Suprapubic skin (tissue), 4 donors: ENCODE measurements at regions not wholly inside any gene's neighbourhood (a gene's known extent, or its start where the extent isn't known, plus 50 kb on each side); places are given as distances from the start of the nearest gene placed in this dataset.

Experiments used
- POLR2A ChIP-seq, 2 donors: fragments of 450-650 bp; IDR thresholded peaks; one replicate each; pipeline ENCODE4 v1.6.1; 2017; ENCODE audit warnings: antibody characterized with exemption in 2 of 2, mild to moderate bottlenecking in 2 of 2, moderate library complexity in 2 of 2
- POLR2AphosphoS5 ChIP-seq, 3 donors: sonication (generic); formaldehyde crosslinking; IDR thresholded peaks; one replicate each; pipeline ENCODE4 v1.6.1; 2017; ENCODE audit warnings: antibody characterized with exemption in 3 of 3
- TF ChIP-seq, protein P1 (sequence below), 2 donors: fragments of 200-600 bp in 1 of 2; fragments of 450-650 bp in 1 of 2; sonication (generic) in 1 of 2; IDR thresholded peaks; one replicate each; pipeline ENCODE4 v1.5.1; 2016 to 2019; ENCODE audit warnings: antibody characterized with exemption in 2 of 2, mild to moderate bottlenecking in 1 of 2, moderate library complexity in 1 of 2

DNA sequence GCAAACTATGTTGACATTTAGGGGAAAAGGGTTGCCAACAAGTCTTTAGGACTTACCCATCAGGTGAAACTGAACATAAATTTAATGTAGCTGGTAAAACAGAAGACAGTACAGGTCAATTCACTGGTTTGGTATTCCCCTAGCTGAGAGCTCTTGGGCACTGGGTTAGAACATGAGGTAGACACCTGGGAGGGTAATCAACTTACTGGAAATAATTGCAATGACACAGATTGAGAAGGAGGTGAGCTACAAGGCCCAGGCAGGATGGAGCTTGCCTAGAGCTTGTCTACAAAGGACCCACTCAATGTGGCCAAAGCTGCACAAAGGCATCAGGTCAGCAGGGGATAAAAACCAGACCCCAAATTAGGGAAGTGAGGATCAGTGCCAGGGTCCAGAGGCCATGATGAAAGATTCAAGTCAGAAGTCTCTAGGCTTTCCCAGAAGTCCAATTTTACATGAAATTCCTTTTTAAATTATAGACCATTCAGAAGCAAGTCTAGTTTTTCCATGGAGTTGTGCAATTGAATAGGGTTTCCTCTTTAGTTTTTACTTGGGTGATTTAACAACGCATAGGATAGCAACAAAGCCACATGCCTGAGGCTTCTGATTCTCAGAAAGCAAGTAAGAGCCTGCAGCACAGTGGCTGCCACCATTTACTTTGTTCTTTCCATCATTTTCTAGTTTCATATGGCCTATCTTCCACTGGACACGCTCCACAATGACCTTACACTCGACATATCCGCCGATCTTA is 194.0 kb downstream of the NDFIP2 start:
- TF ChIP-seq, protein P1, sequence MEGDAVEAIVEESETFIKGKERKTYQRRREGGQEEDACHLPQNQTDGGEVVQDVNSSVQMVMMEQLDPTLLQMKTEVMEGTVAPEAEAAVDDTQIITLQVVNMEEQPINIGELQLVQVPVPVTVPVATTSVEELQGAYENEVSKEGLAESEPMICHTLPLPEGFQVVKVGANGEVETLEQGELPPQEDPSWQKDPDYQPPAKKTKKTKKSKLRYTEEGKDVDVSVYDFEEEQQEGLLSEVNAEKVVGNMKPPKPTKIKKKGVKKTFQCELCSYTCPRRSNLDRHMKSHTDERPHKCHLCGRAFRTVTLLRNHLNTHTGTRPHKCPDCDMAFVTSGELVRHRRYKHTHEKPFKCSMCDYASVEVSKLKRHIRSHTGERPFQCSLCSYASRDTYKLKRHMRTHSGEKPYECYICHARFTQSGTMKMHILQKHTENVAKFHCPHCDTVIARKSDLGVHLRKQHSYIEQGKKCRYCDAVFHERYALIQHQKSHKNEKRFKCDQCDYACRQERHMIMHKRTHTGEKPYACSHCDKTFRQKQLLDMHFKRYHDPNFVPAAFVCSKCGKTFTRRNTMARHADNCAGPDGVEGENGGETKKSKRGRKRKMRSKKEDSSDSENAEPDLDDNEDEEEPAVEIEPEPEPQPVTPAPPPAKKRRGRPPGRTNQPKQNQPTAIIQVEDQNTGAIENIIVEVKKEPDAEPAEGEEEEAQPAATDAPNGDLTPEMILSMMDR (IDR thresholded peaks at IDR 0.05): no peak
- TF ChIP-seq POLR2A (IDR thresholded peaks at IDR 0.05): no peak
- no peak for TF ChIP-seq POLR2AphosphoS5 (IDR thresholded peaks at IDR 0.05)
